IMR-90 (cell line): ENCODE measurements at regions not wholly inside any gene's neighbourhood (a gene's known extent, or its start where the extent isn't known, plus 50 kb on each side); places are given as distances from the start of the nearest gene placed in this dataset.

Experiments
- ATAC-seq: fragments of 200-7000 bp; cut with Tn5 transposase; 2 replicates; pipeline ENCODE4 v1.9.1; 2020; ENCODE audit warnings: low read depth, mild to moderate bottlenecking, moderate library complexity
- BruUV-seq: library from RNA; stranded (reverse); fragments of 400-500 nt; replicated peaks from 2 replicates; lab custom pipeline; 2021; lab: Mats Ljungman, UMichigan
- CTCF ChIA-PET: fragments of 300-600 bp; formaldehyde crosslinking; extraction: SDS; loops from one replicate; lab custom pipeline; 2021; ENCODE audit warnings: antibody characterized with exemption; lab: Yijun Ruan, JAX
- POLR2A ChIA-PET: fragments of 300-600 bp; sonication (Branson Sonifier 250); formaldehyde crosslinking; loops from one replicate; lab custom pipeline; 2022; ENCODE audit warnings: antibody characterized with exemption; ENCODE audit not compliant: unreplicated experiment; lab: Charles Lee
- DNase-seq: peaks from one replicate; pipeline ENCODE4 v3.0.0; 2013
- H2AFZ ChIP-seq: replicated peaks from 2 replicates; pipeline ENCODE3; 2013; ENCODE audit warnings: low read length, mild to moderate bottlenecking; ENCODE audit not compliant: poor library complexity
- H2AK5ac ChIP-seq: 2 replicates; pipeline ENCODE4 v1.6.1; 2013; ENCODE audit warnings: low read depth, low read length, inconsistent platforms
- H2AK9ac ChIP-seq: replicated peaks from 2 replicates; pipeline ENCODE3; 2013; ENCODE audit warnings: mild to moderate bottlenecking, low read depth, low read length, moderate library complexity; ENCODE audit not compliant: poor library complexity
- H2BK120ac ChIP-seq: 2 replicates; pipeline ENCODE4 v1.6.1; 2013; ENCODE audit warnings: low read depth, low read length, inconsistent platforms
- H2BK15ac ChIP-seq: 3 replicates; pipeline ENCODE4 v1.6.1; 2013; ENCODE audit warnings: low read depth, low read length, inconsistent platforms
- H2BK20ac ChIP-seq: 2 replicates; pipeline ENCODE4 v1.6.1; 2013; ENCODE audit warnings: low read depth, mild to moderate bottlenecking, inconsistent platforms, low read length, moderate library complexity
- H2BK5ac ChIP-seq: 2 replicates; pipeline ENCODE4 v1.6.1; 2013; ENCODE audit warnings: mild to moderate bottlenecking, low read depth, low read length, inconsistent platforms; ENCODE audit not compliant: poor library complexity, severe bottlenecking
- H3K14ac ChIP-seq: replicated peaks from 2 replicates; pipeline ENCODE4 v1.6.1; 2013; ENCODE audit warnings: low read depth, low read length, inconsistent platforms
- H3K18ac ChIP-seq: 2 replicates; pipeline ENCODE4 v1.6.1; 2013; ENCODE audit warnings: low read depth, low read length, control low read depth
- H3K23ac ChIP-seq: 2 replicates; pipeline ENCODE4 v1.6.1; 2013; ENCODE audit warnings: low read depth, low read length, inconsistent platforms
- H3K27ac ChIP-seq: 2 replicates; pipeline ENCODE4 v1.5.1; 2013; ENCODE audit warnings: mild to moderate bottlenecking, control low read depth, low read length; ENCODE audit not compliant: insufficient read depth
- H3K27me3 ChIP-seq: 2 replicates; pipeline ENCODE4 v1.6.1; 2013; ENCODE audit warnings: low read length; ENCODE audit not compliant: control insufficient read depth, insufficient read depth
- H3K36me3 ChIP-seq: 2 replicates; pipeline ENCODE4 v1.6.1; 2013; ENCODE audit warnings: low read length, mixed read lengths; ENCODE audit not compliant: control insufficient read depth, insufficient read depth
- H3K4ac ChIP-seq: 2 replicates; pipeline ENCODE4 v1.6.1; 2013; ENCODE audit warnings: low read depth, low read length, inconsistent platforms
- H3K4me1 ChIP-seq: 2 replicates; pipeline ENCODE4 v1.6.1; 2013; ENCODE audit warnings: low read length, mixed read lengths; ENCODE audit not compliant: control insufficient read depth, insufficient read depth
- H3K4me2 ChIP-seq: 2 replicates; pipeline ENCODE4 v1.6.1; 2013; ENCODE audit warnings: low read depth, mild to moderate bottlenecking, control low read depth, low read length, moderate library complexity
- H3K4me3 ChIP-seq: 2 replicates; pipeline ENCODE4 v1.5.1; 2013; ENCODE audit warnings: low read depth, mild to moderate bottlenecking, control low read depth, low read length, moderate library complexity; ENCODE audit not compliant: insufficient read depth
- H3K56ac ChIP-seq: 2 replicates; pipeline ENCODE4 v1.6.1; 2013; ENCODE audit warnings: low read length, inconsistent platforms; ENCODE audit not compliant: insufficient read depth; ENCODE audit errors: extremely low read depth
- H3K79me1 ChIP-seq, 2 experiments: 2 replicates each; pipeline ENCODE4 v1.6.1; 2013; ENCODE audit warnings: low read length in 2 of 2, inconsistent platforms in 1 of 2, low read depth in 1 of 2
- H3K9ac ChIP-seq: 2 replicates; pipeline ENCODE4 v1.6.1; 2013; ENCODE audit warnings: low read depth, low read length, control low read depth
- H3K9me1 ChIP-seq: 2 replicates; pipeline ENCODE4 v1.6.1; 2013; ENCODE audit warnings: low read length, inconsistent platforms; ENCODE audit not compliant: insufficient read depth
- H3K9me3 ChIP-seq: 2 replicates; pipeline ENCODE4 v1.6.1; 2013; ENCODE audit warnings: low read length; ENCODE audit not compliant: control insufficient read depth, insufficient read depth
- H4K20me1 ChIP-seq: 2 replicates; pipeline ENCODE4 v1.6.1; 2013; ENCODE audit warnings: low read length, inconsistent platforms; ENCODE audit not compliant: insufficient read depth
- H4K5ac ChIP-seq: 2 replicates; pipeline ENCODE4 v1.6.1; 2013; ENCODE audit warnings: mild to moderate bottlenecking, low read depth, low read length, control low read depth
- H4K8ac ChIP-seq, 2 experiments: 2 replicates each; pipeline ENCODE4 v1.6.1; 2013; ENCODE audit warnings: low read depth in 2 of 2, low read length in 2 of 2, control low read depth in 1 of 2, inconsistent platforms in 1 of 2
- H4K91ac ChIP-seq: 2 replicates; pipeline ENCODE4 v1.6.1; 2013; ENCODE audit warnings: low read depth, low read length, inconsistent platforms; ENCODE audit not compliant: insufficient read depth
- BHLHE40 ChIP-seq: fragments of 150-350 bp; IDR thresholded peaks from 2 replicates; pipeline ENCODE4 v1.6.1; 2016; ENCODE audit warnings: mild to moderate bottlenecking, low read depth, low read length
- WGBS, 2 experiments: methylation state at CpG; one replicate each; pipeline versions ENCODE4 v1.1.5 to v1.1.7; 2013; ENCODE audit warnings: missing lambda C conversion rate in 2 of 2; ENCODE audit not compliant: insufficient read length in 1 of 2; ENCODE audit errors: extremely low coverage in 2 of 2; 5-methylcytosine and 5-hydroxymethylcytosine counted together
- dilution Hi-C: fragments of 300-500 bp; cut with HindIII; formaldehyde crosslinking; loops from one replicate; pipeline ENCODE4 v1.14.3; 2018; ENCODE audit warnings: low sequenced_read_pairs; ENCODE audit not compliant: unreplicated experiment
- in situ Hi-C: fragments of 300-500 bp; cut with MboI; formaldehyde crosslinking; loops from 3 replicates; pipeline ENCODE4 v1.14.3; 2019; ENCODE audit warnings: low sequenced_read_pairs, inconsistent platforms, mixed read lengths
- intact Hi-C: fragments of 100-400 bp; cut with micrococcal nuclease; formaldehyde crosslinking; loops from 2 replicates; pipeline ENCODE4 v1.10.0; 2022

- no peak overlapping the region for H3K4ac ChIP-seq
- no peak overlapping the region for H2BK5ac ChIP-seq
- dilution Hi-C loops = no loop called here
- no peaks in the 10 kb centered on the region for H3K36me3 ChIP-seq
- TF ChIP-seq BHLHE40 = no peak
- H3K23ac ChIP-seq = no peak overlapping the region
- no peak overlapping the region for H3K4me3 ChIP-seq
- H3K4me1 ChIP-seq = no peaks in the 10 kb centered on the region
- no peak overlapping the region for H3K4me2 ChIP-seq
- H3K14ac ChIP-seq = no peak overlapping the region
- H3K9ac ChIP-seq = no peak overlapping the region
- H2AK5ac ChIP-seq = no peak overlapping the region
- no peak overlapping the region for H3K27ac ChIP-seq
- H3K79me1 ChIP-seq = no peaks in the 10 kb centered on the region
- no peak overlapping the region for H4K8ac ChIP-seq
- no TSS peak for BruUV-seq
- no peak overlapping the region for H4K91ac ChIP-seq
- no peaks in the 10 kb centered on the region for H4K20me1 ChIP-seq
- H2BK15ac ChIP-seq = no peak overlapping the region
- H3K27me3 ChIP-seq = peaks cover 7% of the 10 kb centered on the region
- no peaks in the 10 kb centered on the region for H3K9me1 ChIP-seq
- DNase-seq = no peak
- no peak overlapping the region for H3K18ac ChIP-seq
- H3K56ac ChIP-seq = no peak overlapping the region
- no peak overlapping the region for H2AK9ac ChIP-seq
- CTCF ChIA-PET = no interaction called here
- POLR2A ChIA-PET = no interaction called here
- no peak overlapping the region for H2BK20ac ChIP-seq
- no CpG with 5 or more reads among the region's 3 CpGs for WGBS, 2 experiments
- no peak overlapping the region for H2BK120ac ChIP-seq
- H3K9me3 ChIP-seq = no peaks in the 10 kb centered on the region
- in situ Hi-C loops = loop anchor here (25.0 kb wide), 1 partner anchor 927 kb away; no protein-coding TSS in a partner anchor
- intact Hi-C loops = no loop called here
- no peak for ATAC-seq
- H4K5ac ChIP-seq = no peak overlapping the region
- H2AFZ ChIP-seq = no peak overlapping the region
Measured at GRCh38 chr14:76638841-76639240, 122.4 kb upstream of the VASH1 start.
